ENCODE measurements at regions not wholly inside any gene's neighbourhood (a gene's known extent, or its start where the extent isn't known, plus 50 kb on each side); places are given as distances from the start of the nearest gene placed in this dataset.

DNA sequence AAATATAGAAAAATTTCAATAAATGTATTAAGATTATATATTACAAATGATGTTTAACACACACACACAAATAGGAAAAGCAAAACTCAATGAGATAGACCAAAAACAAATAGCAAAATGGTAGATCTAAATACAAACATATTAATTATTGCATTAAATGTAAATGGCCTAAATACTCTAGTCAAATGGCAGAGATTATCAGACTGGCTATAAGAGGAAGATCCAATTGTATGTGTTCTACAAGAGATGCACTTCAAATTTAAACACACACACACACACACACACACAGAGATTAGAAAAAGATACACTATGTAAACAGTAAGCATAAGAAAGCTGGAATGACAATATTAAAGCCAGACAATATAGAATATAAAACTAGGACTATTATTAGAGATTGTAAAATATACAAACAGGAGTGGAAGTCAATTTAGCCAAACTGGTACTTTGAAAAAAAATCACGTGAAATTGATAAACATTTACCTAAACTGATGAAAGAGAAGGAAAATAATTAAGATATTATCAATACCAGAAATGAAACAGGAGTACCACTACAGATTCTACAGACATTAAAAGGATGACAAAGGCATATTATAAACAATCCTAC lies 150.5 kb downstream of the TBXT start:
- BruUV-seq (replicated peaks): no TSS peak
- DNase-seq (ENCODE audit: low read depth, low spot score) (no peak), ATAC-seq (no peak)
- intact Hi-C loops (cut with micrococcal nuclease; ENCODE audit: unreplicated experiment): no loop called here
- no peak for TF ChIP-seq SIN3A (IDR thresholded peaks at IDR 0.05; ENCODE audit: borderline replicate concordance, insufficient read depth, low read depth, low read length)
- TF ChIP-seq TCF7L2 (IDR thresholded peaks at IDR 0.05; ENCODE audit: low read depth, low read length): no peak
- TF ChIP-seq, protein P1, sequence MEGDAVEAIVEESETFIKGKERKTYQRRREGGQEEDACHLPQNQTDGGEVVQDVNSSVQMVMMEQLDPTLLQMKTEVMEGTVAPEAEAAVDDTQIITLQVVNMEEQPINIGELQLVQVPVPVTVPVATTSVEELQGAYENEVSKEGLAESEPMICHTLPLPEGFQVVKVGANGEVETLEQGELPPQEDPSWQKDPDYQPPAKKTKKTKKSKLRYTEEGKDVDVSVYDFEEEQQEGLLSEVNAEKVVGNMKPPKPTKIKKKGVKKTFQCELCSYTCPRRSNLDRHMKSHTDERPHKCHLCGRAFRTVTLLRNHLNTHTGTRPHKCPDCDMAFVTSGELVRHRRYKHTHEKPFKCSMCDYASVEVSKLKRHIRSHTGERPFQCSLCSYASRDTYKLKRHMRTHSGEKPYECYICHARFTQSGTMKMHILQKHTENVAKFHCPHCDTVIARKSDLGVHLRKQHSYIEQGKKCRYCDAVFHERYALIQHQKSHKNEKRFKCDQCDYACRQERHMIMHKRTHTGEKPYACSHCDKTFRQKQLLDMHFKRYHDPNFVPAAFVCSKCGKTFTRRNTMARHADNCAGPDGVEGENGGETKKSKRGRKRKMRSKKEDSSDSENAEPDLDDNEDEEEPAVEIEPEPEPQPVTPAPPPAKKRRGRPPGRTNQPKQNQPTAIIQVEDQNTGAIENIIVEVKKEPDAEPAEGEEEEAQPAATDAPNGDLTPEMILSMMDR (IDR thresholded peaks at IDR 0.05): no peak
- no peak for TF ChIP-seq POLR2AphosphoS5 (IDR thresholded peaks at IDR 0.05; ENCODE audit: low read depth, low read length)
- TF ChIP-seq REST (IDR thresholded peaks at IDR 0.05; ENCODE audit: insufficient read depth in 1 of 2, low read depth in 2 of 2, low read length in 1 of 2): no peak
- no peak overlapping the region for H3K27ac ChIP-seq (ENCODE audit: low read length)
- ChIA-PET POLR2A (no interaction called here), CTCF (no interaction called here)
- no peaks in the 10 kb centered on the region for H3K36me3 ChIP-seq (ENCODE audit: control insufficient read depth, insufficient read depth, low read length)
- no peak overlapping the region for H3K4me3 ChIP-seq (ENCODE audit: low read depth in 2 of 2, low read length in 2 of 2)
- in situ Hi-C loops (cut with HindIII; ENCODE audit: low pct_unique_long_range_greater_than_20kb, low sequenced_read_pairs): no loop called here
- no peaks in the 10 kb centered on the region for H3K4me1 ChIP-seq (ENCODE audit: control insufficient read depth, insufficient read depth, low read length)
- H3K9me3 ChIP-seq (ENCODE audit: control insufficient read depth, insufficient read depth, low read depth, low read length): peaks cover 15% of the 10 kb centered on the region; the same call in 1 of the 2 replicates
- H3K27me3 ChIP-seq (ENCODE audit: control insufficient read depth, insufficient read depth, low read length): peaks cover 4% of the 10 kb centered on the region; the same call in 1 of the 2 replicates

DNA sequence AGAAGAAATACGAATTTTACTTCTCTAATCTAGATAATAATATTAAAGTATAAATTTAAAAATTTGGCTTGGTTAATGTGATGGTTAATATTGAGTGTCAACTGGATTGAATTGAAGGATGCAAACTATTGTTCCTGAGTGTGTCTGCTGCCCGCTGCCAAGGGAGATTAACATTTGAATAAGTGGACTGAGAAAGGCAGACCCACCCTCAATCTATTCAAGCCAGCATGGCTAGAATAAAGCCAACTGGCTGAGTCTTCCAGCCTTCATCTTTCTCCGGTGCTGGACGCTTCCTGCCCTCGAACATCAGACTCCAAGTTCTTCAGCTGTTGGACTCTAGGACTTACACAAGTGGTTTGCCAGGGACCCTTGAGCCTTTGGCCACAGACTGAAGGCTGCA lies 152.7 kb downstream of the TBXT start:
- intact Hi-C loops (cut with micrococcal nuclease; ENCODE audit: unreplicated experiment): no loop called here
- TF ChIP-seq TCF7L2 (IDR thresholded peaks at IDR 0.05; ENCODE audit: low read depth, low read length) (no peak), POLR2AphosphoS5 (IDR thresholded peaks at IDR 0.05; ENCODE audit: low read depth, low read length) (no peak), SIN3A (IDR thresholded peaks at IDR 0.05; ENCODE audit: borderline replicate concordance, insufficient read depth, low read depth, low read length) (no peak), REST (IDR thresholded peaks at IDR 0.05; ENCODE audit: insufficient read depth in 1 of 2, low read depth in 2 of 2, low read length in 1 of 2) (no peak)
- TF ChIP-seq, protein P1 (IDR thresholded peaks at IDR 0.05): no peak
- ChIA-PET CTCF (no interaction called here), POLR2A (no interaction called here)
- DNase-seq (ENCODE audit: low read depth, low spot score): no peak
- no peak overlapping the region for H3K27ac ChIP-seq (ENCODE audit: low read length)
- in situ Hi-C loops (cut with HindIII; ENCODE audit: low pct_unique_long_range_greater_than_20kb, low sequenced_read_pairs): no loop called here
- no peak for ATAC-seq
- no peak overlapping the region for H3K4me3 ChIP-seq (ENCODE audit: low read depth in 2 of 2, low read length in 2 of 2)
- H3K4me1 ChIP-seq (ENCODE audit: control insufficient read depth, insufficient read depth, low read length): no peaks in the 10 kb centered on the region
- peaks cover 15% of the 10 kb centered on the region; the same call in 1 of the 2 replicates for H3K9me3 ChIP-seq (ENCODE audit: control insufficient read depth, insufficient read depth, low read depth, low read length)
- no TSS peak for BruUV-seq (replicated peaks)
- H3K27me3 ChIP-seq (ENCODE audit: control insufficient read depth, insufficient read depth, low read length): peaks cover 4% of the 10 kb centered on the region; the same call in 1 of the 2 replicates
- H3K36me3 ChIP-seq (ENCODE audit: control insufficient read depth, insufficient read depth, low read length): no peaks in the 10 kb centered on the region

Measured in Panc1 (cell line).